VCaP (cell line): ENCODE measurements at regions not wholly inside any gene's neighbourhood (a gene's known extent, or its start where the extent isn't known, plus 50 kb on each side); places are given as distances from the start of the nearest gene placed in this dataset.

Experiments
- H3K27ac ChIP-seq: fragments of 450-650 bp; 2 replicates; pipeline ENCODE4 v1.5.1; 2017
- CTCF ChIP-seq: fragments of 450-650 bp; conservative IDR thresholded peaks from 2 replicates; pipeline ENCODE4 v1.5.1; 2017; ENCODE audit warnings: mild to moderate bottlenecking, moderate library complexity

DNA sequence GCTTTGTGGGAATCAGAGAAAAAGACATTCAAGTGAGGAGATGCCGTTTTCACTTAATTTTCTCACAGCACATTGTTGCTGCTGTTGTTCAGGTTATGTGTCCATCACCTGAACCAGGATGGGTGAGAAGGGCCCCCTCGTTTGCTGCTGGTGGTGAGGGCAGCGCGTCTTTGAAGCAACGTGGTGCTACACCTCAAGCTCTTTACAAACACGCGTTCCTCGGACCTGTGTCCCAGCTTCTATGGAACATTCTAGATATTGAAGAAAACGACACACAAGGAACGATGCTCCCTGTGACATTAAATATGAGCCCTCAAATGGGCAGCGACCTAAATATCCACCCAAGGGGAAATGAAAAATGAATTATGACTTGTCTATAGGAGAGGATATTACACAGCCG lies 418.6 kb downstream of the MN1 start:
- H3K27ac ChIP-seq: no peak overlapping the region
- no peak for TF ChIP-seq CTCF

GRCh38 chr22:27383896-27384295 lies 417.7 kb downstream of the MN1 start:
- no peak for TF ChIP-seq CTCF

DNA sequence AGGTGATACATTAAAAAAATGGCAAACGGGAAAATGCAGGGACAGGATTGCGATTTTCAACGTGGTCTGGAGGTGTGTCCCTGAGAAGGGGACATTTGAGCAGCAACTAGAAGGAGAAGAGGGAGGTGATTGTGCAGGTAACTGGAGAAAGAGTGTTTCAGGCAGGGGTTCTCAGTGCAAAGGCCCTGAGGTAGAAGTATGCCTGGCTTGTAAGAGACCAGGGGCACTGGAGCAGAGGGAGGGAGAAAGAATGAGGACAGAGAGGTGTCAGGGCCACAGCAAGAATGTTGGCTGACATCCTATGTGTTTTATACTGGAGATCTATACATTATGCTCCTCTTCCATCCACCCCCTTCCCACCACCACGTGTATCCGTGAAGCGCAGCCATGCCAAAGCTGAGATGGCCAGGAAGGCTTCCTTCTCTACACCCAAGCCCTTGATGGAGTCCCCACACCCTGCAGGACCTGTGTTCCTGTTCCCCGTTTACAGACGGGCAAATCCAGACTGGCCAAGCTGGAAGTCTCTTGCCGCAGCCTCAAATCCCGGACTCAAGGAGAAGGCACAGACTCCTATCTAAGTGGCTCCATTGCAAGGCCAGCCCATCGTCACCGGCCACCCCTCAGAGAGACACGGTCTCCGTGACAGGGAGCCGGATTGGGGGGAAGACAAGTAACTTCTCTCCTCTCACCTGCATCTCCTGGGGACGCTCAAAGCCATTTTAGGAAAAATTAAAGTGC lies 416.1 kb downstream of the MN1 start:
- H3K27ac ChIP-seq: no peak overlapping the region
- TF ChIP-seq CTCF: no peak

More at GRCh38 chr22:27383896-27384295, 417.7 kb downstream of the MN1 start:
- H3K27ac ChIP-seq: no peak overlapping the region

GRCh38 chr22:27386186-27386585 lies 415.4 kb downstream of the MN1 start:
- no peak overlapping the region for H3K27ac ChIP-seq
- no peak for TF ChIP-seq CTCF

GRCh38 chr22:27387561-27387960 lies 414.0 kb downstream of the MN1 start:
- no peak for TF ChIP-seq CTCF
- H3K27ac ChIP-seq: no peak overlapping the region

- H3K27ac ChIP-seq: no peak overlapping the region
- TF ChIP-seq CTCF: no peak
Measured at GRCh38 chr22:27388090-27388600, 413.4 kb downstream of the MN1 start.

DNA sequence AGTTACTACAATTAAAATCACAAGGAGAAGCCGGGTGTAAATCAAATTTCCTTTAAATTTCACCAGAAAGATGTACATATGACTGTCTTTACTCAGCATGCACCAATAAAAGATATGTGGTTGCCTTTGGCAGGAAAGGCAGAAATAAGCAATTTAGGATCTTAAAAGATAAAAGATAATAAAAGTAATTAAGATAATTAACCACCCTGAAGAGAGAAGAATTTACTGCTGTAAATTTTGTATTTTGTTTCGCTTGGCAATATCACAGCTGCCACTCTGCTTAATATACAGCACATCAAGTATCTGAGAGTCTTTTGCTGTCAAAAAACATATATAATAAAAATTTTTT lies 411.9 kb downstream of the MN1 start:
- TF ChIP-seq CTCF: no peak
- H3K27ac ChIP-seq: no peak overlapping the region
